HG03457 (cell line): ENCODE measurements at regions not wholly inside any gene's neighbourhood (a gene's known extent, or its start where the extent isn't known, plus 50 kb on each side); places are given as distances from the start of the nearest gene placed in this dataset.
A peak's percentile ranks its signal among the peaks of the same experiment; 100 is the strongest.

Source experiments
- ATAC-seq: cut with Tn5 transposase; IDR thresholded peaks from one replicate; pipeline ENCODE4 v1.9.1; 2021; ENCODE audit warnings: moderate number of reproducible peaks; ENCODE audit not compliant: unreplicated experiment

DNA sequence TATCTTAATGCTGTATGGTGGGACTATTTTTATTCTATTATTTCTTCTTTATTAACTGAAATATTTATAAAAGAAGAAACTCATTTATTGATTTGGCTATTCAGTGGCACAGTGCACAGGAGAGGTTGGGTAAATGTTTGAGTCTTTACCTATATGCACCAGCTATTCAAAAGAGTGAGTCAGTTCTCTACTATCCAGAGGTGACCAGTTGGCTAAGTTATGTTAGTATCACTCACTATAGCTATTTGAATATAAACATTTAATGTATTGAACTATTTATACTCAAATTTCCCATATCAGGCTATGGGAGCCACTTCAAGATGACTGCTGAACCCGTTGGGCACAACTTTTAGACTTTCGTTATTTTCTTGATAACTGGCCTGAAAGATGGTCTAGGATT is 106.1 kb upstream of the VEGFC start:
- ATAC-seq, result no peak

- ATAC-seq, result peak; percentile 97
Observed at GRCh38 chr4:176902710-176903323, 110.1 kb upstream of the VEGFC start.

DNA sequence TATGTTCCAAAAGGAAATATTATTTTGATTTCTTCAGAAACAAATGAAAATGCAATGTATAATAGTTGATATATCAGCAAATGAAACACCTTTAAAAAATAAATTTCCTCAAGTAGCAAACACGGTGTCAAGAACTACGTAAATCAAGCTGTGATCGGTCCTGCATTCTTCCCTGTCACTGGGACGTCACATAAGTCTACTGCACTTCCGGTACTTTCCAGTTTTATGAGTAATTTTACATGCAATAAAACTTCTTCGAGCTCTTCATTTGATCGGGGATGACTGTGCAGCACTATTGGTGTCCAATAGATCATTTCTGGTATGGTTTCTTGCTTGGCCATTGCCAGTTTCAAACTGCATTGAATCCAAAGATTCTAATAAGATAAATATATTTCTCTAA is 114.0 kb upstream of the VEGFC start:
- no peak for ATAC-seq

- ATAC-seq, result no peak
Observed at GRCh38 chr4:176910646-176911045, 117.9 kb upstream of the VEGFC start.

GRCh38 chr4:176919631-176920030 is 126.9 kb upstream of the VEGFC start:
- ATAC-seq, result no peak

- no peak for ATAC-seq
Observed at GRCh38 chr4:176920694-176921093, 128.0 kb upstream of the VEGFC start.

- no peak for ATAC-seq
Observed at GRCh38 chr4:176921256-176921655, 128.5 kb upstream of the VEGFC start.

DNA sequence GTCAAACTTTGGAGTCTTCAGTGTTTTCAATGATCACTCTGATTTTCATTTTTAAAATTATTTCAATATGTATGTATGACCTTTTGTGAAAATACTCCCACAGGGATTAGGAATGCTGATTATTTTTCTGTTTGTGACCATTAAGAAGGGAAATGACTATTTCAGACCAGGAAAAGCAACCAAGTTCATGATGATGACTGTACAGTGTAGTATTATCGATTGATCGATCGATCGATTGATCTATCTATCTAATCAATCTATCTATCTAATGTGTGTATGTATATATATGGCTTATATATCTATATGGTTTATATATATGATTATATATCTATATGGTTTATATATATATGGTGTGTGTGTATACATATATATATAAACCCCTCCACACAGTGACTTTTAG is 131.5 kb upstream of the VEGFC start:
- ATAC-seq, result no peak

DNA sequence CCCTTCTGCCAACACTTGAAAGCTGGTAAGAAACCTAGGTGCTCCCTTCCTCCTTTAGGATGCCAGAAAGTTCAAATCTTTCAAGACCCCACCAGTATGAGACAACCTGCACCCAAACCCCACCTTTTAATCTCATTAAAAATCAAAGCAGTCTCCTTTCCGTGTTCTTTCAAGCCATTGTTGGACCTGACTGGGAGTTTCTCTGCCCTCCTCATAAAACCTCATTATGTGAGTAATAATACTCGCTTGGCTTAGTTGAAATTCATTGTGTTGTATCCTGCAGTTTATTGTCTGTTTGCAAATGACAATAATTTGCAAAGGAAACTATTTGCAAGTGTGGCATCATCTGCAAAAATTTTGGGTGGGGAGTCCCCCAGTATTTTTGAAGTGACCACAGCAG is 133.2 kb upstream of the VEGFC start:
- ATAC-seq, result no peak

DNA sequence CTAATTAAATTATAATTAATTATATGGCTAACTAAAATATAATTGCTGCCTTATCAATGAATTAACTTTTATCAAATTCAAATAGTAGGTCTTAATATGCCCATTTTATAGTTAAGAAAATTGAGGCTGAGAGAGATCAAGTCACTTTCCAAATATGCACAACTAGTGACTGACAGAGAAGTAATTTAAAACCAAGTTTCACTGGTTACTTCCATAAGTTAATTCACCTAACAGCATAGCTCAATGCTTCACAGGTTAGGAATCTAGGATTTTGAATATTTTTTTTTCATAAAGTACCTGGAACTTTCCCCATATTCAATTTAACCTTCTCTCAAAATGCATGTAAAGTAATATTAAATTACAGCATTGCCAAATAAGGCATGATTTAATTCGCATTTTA is 134.4 kb upstream of the VEGFC start:
- no peak for ATAC-seq

GRCh38 chr4:176927664-176928063 is 134.9 kb upstream of the VEGFC start:
- no peak for ATAC-seq

DNA sequence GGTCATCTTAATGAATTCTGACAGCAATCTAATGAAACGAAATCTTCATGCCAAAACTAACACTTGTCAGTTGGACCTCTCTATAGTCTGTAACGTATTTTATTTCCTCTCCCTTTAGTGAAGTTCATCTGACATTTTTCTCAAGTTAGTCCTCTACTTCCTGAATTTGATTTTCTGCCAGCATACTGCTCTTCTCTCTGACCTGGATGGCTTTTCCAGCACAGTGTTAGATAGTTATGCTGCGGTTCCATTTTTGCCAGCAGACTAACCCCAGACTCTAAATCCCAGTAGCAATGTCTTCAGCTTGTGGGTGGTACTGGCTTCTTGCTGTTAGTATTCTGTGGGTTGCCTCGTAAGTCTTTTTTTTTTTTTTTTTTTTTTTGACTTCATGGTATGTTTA is 146.7 kb upstream of the VEGFC start:
- ATAC-seq, result no peak

DNA sequence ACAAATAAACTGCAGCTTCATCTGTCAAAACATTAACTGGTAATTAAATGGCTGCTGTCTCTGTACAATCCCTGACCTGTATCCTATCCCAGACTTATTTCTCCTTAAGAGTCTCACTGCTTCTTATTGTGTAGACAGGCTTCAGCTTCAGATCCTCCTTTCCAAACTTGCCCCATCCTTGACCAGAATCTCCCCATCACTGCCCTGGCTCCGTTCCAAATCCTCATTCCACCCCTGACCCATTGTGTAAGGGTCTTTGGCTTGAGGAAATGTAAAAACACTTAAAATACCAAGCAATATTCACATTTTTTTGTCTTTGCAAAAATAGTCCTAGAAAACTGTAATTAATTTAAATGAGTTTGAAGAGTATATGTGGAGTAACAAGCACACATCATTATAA is 152.6 kb upstream of the VEGFC start:
- ATAC-seq, result no peak

GRCh38 chr4:176949029-176949428 is 156.3 kb upstream of the VEGFC start:
- ATAC-seq, result no peak

DNA sequence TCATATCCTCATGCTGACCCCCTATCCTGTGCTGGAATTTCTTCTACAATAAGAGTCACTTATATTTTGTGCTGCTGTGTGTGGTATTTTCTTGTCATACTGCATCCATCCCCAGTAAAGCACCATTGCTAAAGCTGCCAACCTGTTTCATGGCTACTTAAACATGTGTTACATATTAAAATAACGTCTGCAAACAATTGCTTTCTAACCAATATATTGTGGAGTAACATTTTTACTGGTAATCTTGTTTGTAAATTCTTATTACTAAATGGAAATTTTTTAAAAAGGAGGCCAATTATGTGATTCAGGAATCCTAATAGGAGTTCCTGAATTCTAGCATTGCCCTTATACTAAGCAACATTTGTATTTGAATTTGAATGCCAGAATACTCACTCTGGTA is 160.3 kb upstream of the VEGFC start:
- ATAC-seq, result no peak

DNA sequence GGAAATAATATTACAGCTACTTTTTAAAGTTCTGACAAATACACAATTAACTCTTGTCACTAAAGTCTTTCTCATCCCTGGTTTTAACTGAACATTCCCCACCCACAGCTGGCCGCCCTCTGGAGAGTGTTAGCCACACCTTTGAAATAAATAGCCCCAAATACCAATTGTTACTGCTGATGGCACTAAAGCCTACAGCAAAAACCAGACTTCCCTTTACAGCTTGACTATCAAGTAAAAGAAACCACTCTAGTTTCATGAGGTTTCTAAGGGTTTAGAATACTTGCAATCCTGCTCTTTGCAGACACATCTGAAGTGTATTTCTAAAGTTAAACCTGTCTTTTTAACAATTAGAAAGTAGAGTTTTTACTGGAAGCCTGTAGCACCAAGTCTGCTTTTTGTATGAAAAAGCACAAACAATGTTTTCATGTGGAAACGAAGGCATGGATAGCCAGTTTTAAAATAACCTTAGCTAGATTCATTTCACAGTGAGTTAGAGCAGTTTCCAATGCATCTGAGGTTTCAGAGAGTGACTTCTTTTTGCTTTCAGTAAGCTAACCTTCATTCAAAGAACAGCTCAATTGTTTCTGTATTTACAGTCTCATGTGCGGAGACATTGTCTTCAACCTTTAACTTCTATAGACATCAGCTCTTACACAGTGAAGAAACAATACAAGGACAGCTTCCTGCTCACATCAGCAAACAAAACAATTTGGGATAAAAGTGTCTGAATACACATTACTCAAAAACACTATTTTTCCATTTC is 164.8 kb upstream of the VEGFC start:
- no peak for ATAC-seq

DNA sequence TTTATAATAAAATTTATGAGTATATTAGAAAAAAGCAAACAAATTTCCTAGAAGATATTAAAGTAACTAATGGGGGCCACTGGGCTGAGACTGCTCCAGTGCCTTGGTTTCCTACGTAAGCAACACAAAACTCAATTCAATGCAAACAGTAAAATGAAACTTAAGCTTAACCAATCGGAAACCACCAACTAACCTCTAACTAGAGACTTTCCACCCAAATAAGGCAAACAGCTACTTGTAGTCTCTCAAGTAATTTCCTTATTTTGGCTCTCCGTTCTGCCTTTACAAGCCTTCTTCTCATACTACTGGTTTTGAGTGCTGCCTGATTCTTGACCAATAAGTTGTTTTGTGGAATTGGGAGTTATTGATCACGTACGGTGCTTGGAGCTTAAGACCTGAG is 167.3 kb upstream of the VEGFC start:
- no peak for ATAC-seq

GRCh38 chr4:176963121-176963520 is 170.4 kb upstream of the VEGFC start:
- ATAC-seq, result no peak

GRCh38 chr4:176964116-176964691 is 171.5 kb upstream of the VEGFC start:
- ATAC-seq, result no peak

GRCh38 chr4:176967586-176967985 is 174.9 kb upstream of the VEGFC start:
- no peak for ATAC-seq

DNA sequence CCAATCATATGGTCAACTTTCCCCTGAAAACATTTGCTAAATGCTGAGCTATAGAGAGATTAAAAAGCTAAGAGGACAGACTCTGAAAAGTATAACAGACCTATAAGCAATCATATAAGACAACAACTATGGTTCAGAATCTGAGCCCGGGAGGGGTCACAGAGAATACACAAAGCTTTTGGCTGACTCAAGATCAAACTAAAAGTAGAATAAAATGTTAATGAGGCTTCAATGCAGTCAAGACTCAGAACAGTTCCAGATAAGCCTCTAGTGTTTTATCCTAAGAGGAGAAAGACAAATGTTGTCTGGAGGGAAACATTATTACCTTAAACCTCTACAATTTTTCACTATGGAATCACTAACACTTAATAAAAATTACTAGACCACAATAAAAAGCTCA is 175.4 kb upstream of the VEGFC start:
- ATAC-seq, result no peak

DNA sequence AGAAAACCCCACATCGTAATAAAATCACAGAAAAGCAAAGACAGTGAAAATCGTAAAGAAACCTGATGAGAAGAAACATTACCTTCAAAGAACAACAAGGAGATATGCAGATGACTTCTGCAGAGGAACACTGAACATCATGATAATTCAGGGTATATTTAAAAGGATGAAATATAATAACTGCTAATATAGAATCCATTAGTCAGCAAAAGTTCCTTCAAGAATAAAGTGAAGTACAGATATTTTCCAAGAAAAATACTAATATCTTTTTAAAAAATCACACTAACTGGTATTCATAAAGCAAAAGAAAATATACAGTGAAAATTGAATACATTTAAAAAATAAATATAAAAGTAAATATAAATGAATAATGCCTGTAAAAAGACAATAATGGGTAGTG is 176.3 kb upstream of the VEGFC start:
- ATAC-seq, result no peak

DNA sequence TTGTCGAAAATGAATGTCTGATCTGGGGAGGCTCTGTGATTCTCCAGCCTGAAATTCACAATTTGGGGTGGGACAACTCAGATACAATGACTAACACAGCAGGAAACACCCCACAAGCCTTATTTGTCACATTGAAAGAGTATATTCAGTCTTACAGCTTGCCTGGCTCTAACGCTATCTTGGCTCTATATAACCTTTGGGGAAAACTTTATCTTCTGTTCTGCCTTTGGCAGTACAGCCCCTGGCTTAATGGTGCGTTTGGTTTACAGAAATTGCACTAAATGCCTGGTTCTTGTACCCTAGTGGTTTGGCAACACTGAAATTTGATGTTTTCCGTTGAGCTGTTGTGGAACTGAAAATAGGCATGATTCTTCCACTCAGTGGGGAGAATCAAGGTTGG is 178.1 kb upstream of the VEGFC start:
- no peak for ATAC-seq
